ENCODE measurements at regions not wholly inside any gene's neighbourhood (a gene's known extent, or its start where the extent isn't known, plus 50 kb on each side); places are given as distances from the start of the nearest gene placed in this dataset.

GRCh38 chr18:25672490-25672889, 320.5 kb upstream of the ZNF521 start:
- H3K4me3 ChIP-seq, result peak overlapping the region in 1 of 2 donors; percentile 20
- no peaks in the 10 kb centered on the region for H3K4me1 ChIP-seq
- no peak overlapping the region for H3K27ac ChIP-seq
- no peaks in the 10 kb centered on the region for H3K9me3 ChIP-seq
- 53 to 59% methylated on average over 4 of the region's 4 CpGs for WGBS, 2 donors
- H3K36me3 ChIP-seq (ENCODE audit: low read depth, missing control alignments), result no peaks in the 10 kb centered on the region
- intact Hi-C loops (cut with DNase I; ENCODE audit: low total_unique reads), result no loop called here
- H3K27me3 ChIP-seq, result no peaks in the 10 kb centered on the region
- TF ChIP-seq CTCF (IDR thresholded peaks at IDR 0.05) (peak in 1 of 3 experiments; percentile 12), POLR2A (IDR thresholded peaks at IDR 0.05) (no peak)
- peak; percentile 58 for DNase-seq

- intact Hi-C loops (cut with DNase I; ENCODE audit: low total_unique reads), result no loop called here
- no peak for TF ChIP-seq POLR2A (IDR thresholded peaks at IDR 0.05)
- no peak for TF ChIP-seq CTCF (IDR thresholded peaks at IDR 0.05)
- H3K4me1 ChIP-seq, result no peaks in the 10 kb centered on the region
- 41 to 61% methylated on average over 3 of the region's 3 CpGs for WGBS, 2 donors
- H3K4me3 ChIP-seq, result no peak overlapping the region
- DNase-seq, result no peak
- H3K27ac ChIP-seq, result no peak overlapping the region
- H3K36me3 ChIP-seq (ENCODE audit: low read depth, missing control alignments), result no peaks in the 10 kb centered on the region
- H3K9me3 ChIP-seq, result no peaks in the 10 kb centered on the region
- H3K27me3 ChIP-seq, result no peaks in the 10 kb centered on the region
Measured at GRCh38 chr18:25669741-25670140, 317.8 kb upstream of the ZNF521 start.

- 50 to 53% methylated on average over 4 of the region's 4 CpGs for WGBS, 2 donors
- H3K4me3 ChIP-seq, result no peak overlapping the region
- H3K4me1 ChIP-seq, result no peaks in the 10 kb centered on the region
- TF ChIP-seq POLR2A (IDR thresholded peaks at IDR 0.05) (no peak), CTCF (IDR thresholded peaks at IDR 0.05) (no peak)
- no peaks in the 10 kb centered on the region for H3K36me3 ChIP-seq (ENCODE audit: low read depth, missing control alignments)
- no peaks in the 10 kb centered on the region for H3K9me3 ChIP-seq
- DNase-seq, result no peak
- H3K27ac ChIP-seq, result no peak overlapping the region
- intact Hi-C loops (cut with DNase I; ENCODE audit: low total_unique reads), result no loop called here
- H3K27me3 ChIP-seq, result no peaks in the 10 kb centered on the region
Measured at GRCh38 chr18:25662272-25662671, 310.3 kb upstream of the ZNF521 start.

- 64 to 67% methylated on average over 6 of the region's 6 CpGs for WGBS, 2 donors
- TF ChIP-seq CTCF (IDR thresholded peaks at IDR 0.05) (no peak), POLR2A (IDR thresholded peaks at IDR 0.05) (no peak)
- intact Hi-C loops (cut with DNase I; ENCODE audit: low total_unique reads), result no loop called here
- no peak for DNase-seq
- no peak overlapping the region for H3K27ac ChIP-seq
- no peak overlapping the region for H3K4me3 ChIP-seq
- H3K4me1 ChIP-seq, result no peaks in the 10 kb centered on the region
- no peaks in the 10 kb centered on the region for H3K9me3 ChIP-seq
- no peaks in the 10 kb centered on the region for H3K36me3 ChIP-seq (ENCODE audit: low read depth, missing control alignments)
- no peaks in the 10 kb centered on the region for H3K27me3 ChIP-seq
Measured at GRCh38 chr18:25661831-25662230, 309.9 kb upstream of the ZNF521 start.

- WGBS, 2 donors, result 90 to 92% methylated on average over 6 of the region's 6 CpGs
- TF ChIP-seq POLR2A (IDR thresholded peaks at IDR 0.05) (no peak), CTCF (IDR thresholded peaks at IDR 0.05) (no peak)
- intact Hi-C loops (cut with DNase I; ENCODE audit: low total_unique reads), result no loop called here
- Histone ChIP-seq H3K9me3 (no peaks in the 10 kb centered on the region), H3K27me3 (no peaks in the 10 kb centered on the region), H3K36me3 (ENCODE audit: low read depth, missing control alignments) (no peaks in the 10 kb centered on the region), H3K27ac (no peak overlapping the region), H3K4me3 (no peak overlapping the region), H3K4me1 (no peaks in the 10 kb centered on the region)
- no peak for DNase-seq
Measured at GRCh38 chr18:25659541-25659940, 307.6 kb upstream of the ZNF521 start.
